Liver (tissue), 3 donors: ENCODE measurements at regions not wholly inside any gene's neighbourhood (a gene's known extent, or its start where the extent isn't known, plus 50 kb on each side); places are given as distances from the start of the nearest gene placed in this dataset.

Source experiments
- FOXA1 ChIP-seq: IDR thresholded peaks from 2 replicates; pipeline ENCODE4 v1.6.1; 2016; ENCODE audit warnings: antibody characterized with exemption
- HNF4A ChIP-seq, 2 donors: conservative IDR thresholded peaks; 2 replicates each; pipeline ENCODE4 v1.6.1; 2016; ENCODE audit warnings: antibody characterized with exemption in 2 of 2, mild to moderate bottlenecking in 2 of 2
- JUND ChIP-seq, 2 donors: IDR thresholded peaks; 2 replicates each; pipeline ENCODE4 v1.6.1; 2016; ENCODE audit warnings: antibody characterized with exemption in 2 of 2
- NR2F2 ChIP-seq: IDR thresholded peaks from 2 replicates; pipeline ENCODE4 v1.6.1; 2016; ENCODE audit warnings: antibody characterized with exemption
- RAD21 ChIP-seq, 2 donors: IDR thresholded peaks; 2 replicates each; pipeline ENCODE4 v1.6.1; 2016; ENCODE audit warnings: antibody characterized with exemption in 2 of 2, mild to moderate bottlenecking in 2 of 2
- SP1 ChIP-seq: IDR thresholded peaks from 2 replicates; pipeline ENCODE4 v1.6.1; 2018; ENCODE audit warnings: antibody characterized with exemption, mild to moderate bottlenecking
- YY1 ChIP-seq: IDR thresholded peaks from 2 replicates; pipeline ENCODE4 v1.6.1; 2016; ENCODE audit warnings: antibody characterized with exemption, mild to moderate bottlenecking
- TF ChIP-seq, protein P1 (sequence below): fragments of 150-350 bp; IDR thresholded peaks from 2 replicates; pipeline ENCODE4 v1.5.1; 2017; ENCODE audit warnings: improper control_type of control experiment, low read depth, low read length; ENCODE audit not compliant: missing input control
- TF ChIP-seq, protein P2 (sequence below): IDR thresholded peaks from 2 replicates; pipeline ENCODE4 v1.6.1; 2016; ENCODE audit warnings: antibody characterized with exemption
- TF ChIP-seq, protein P3 (sequence below): IDR thresholded peaks from 2 replicates; pipeline ENCODE4 v1.6.1; 2016; ENCODE audit warnings: antibody characterized with exemption
- TF ChIP-seq, protein P4 (sequence below): IDR thresholded peaks from 2 replicates; pipeline ENCODE4 v1.6.1; 2016; ENCODE audit warnings: antibody characterized with exemption, mild to moderate bottlenecking
- donor health status: healthy.
- donor health status: healthy.

DNA sequence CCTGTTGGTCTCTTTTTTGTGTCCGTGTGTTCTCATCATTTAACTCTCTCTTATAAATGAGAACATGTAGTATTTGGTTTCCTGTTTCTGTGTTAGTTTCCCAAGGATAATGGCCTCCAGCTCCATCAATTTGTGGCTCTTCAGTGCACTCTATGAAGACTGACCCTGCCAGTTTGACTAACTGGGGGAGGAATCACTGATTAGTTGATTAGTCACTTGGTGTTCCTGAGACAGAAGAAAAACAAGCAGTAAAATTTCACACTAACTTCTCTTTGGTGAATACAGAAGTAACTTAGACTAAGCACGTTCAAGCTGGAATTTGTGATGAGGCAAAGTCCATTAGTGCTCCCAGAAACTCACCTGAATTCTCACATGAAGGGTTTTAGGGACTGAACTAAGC, 495.8 kb upstream of the RORB start:
- TF ChIP-seq, protein P1, sequence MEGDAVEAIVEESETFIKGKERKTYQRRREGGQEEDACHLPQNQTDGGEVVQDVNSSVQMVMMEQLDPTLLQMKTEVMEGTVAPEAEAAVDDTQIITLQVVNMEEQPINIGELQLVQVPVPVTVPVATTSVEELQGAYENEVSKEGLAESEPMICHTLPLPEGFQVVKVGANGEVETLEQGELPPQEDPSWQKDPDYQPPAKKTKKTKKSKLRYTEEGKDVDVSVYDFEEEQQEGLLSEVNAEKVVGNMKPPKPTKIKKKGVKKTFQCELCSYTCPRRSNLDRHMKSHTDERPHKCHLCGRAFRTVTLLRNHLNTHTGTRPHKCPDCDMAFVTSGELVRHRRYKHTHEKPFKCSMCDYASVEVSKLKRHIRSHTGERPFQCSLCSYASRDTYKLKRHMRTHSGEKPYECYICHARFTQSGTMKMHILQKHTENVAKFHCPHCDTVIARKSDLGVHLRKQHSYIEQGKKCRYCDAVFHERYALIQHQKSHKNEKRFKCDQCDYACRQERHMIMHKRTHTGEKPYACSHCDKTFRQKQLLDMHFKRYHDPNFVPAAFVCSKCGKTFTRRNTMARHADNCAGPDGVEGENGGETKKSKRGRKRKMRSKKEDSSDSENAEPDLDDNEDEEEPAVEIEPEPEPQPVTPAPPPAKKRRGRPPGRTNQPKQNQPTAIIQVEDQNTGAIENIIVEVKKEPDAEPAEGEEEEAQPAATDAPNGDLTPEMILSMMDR: no peak
- TF ChIP-seq, protein P2, sequence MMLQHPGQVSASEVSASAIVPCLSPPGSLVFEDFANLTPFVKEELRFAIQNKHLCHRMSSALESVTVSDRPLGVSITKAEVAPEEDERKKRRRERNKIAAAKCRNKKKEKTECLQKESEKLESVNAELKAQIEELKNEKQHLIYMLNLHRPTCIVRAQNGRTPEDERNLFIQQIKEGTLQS: no peak
- TF ChIP-seq, protein P3, sequence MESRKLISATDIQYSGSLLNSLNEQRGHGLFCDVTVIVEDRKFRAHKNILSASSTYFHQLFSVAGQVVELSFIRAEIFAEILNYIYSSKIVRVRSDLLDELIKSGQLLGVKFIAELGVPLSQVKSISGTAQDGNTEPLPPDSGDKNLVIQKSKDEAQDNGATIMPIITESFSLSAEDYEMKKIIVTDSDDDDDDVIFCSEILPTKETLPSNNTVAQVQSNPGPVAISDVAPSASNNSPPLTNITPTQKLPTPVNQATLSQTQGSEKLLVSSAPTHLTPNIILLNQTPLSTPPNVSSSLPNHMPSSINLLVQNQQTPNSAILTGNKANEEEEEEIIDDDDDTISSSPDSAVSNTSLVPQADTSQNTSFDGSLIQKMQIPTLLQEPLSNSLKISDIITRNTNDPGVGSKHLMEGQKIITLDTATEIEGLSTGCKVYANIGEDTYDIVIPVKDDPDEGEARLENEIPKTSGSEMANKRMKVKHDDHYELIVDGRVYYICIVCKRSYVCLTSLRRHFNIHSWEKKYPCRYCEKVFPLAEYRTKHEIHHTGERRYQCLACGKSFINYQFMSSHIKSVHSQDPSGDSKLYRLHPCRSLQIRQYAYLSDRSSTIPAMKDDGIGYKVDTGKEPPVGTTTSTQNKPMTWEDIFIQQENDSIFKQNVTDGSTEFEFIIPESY: no peak
- TF ChIP-seq JUND (IDR thresholded peaks at IDR 0.05) (no peak), FOXA1 (no peak), YY1 (no peak), SP1 (no peak), NR2F2 (no peak), HNF4A (conservative IDR thresholded peaks at IDR 0.05) (no peak), RAD21 (IDR thresholded peaks at IDR 0.05) (no peak)
- TF ChIP-seq, protein P4, sequence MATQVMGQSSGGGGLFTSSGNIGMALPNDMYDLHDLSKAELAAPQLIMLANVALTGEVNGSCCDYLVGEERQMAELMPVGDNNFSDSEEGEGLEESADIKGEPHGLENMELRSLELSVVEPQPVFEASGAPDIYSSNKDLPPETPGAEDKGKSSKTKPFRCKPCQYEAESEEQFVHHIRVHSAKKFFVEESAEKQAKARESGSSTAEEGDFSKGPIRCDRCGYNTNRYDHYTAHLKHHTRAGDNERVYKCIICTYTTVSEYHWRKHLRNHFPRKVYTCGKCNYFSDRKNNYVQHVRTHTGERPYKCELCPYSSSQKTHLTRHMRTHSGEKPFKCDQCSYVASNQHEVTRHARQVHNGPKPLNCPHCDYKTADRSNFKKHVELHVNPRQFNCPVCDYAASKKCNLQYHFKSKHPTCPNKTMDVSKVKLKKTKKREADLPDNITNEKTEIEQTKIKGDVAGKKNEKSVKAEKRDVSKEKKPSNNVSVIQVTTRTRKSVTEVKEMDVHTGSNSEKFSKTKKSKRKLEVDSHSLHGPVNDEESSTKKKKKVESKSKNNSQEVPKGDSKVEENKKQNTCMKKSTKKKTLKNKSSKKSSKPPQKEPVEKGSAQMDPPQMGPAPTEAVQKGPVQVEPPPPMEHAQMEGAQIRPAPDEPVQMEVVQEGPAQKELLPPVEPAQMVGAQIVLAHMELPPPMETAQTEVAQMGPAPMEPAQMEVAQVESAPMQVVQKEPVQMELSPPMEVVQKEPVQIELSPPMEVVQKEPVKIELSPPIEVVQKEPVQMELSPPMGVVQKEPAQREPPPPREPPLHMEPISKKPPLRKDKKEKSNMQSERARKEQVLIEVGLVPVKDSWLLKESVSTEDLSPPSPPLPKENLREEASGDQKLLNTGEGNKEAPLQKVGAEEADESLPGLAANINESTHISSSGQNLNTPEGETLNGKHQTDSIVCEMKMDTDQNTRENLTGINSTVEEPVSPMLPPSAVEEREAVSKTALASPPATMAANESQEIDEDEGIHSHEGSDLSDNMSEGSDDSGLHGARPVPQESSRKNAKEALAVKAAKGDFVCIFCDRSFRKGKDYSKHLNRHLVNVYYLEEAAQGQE: no peak
